ENCODE measurements at regions not wholly inside any gene's neighbourhood (a gene's known extent, or its start where the extent isn't known, plus 50 kb on each side); places are given as distances from the start of the nearest gene placed in this dataset.
A peak's percentile ranks its signal among the peaks of the same experiment; 100 is the strongest.
"Not testable (repeated sequence)": the region's sequence is repeated elsewhere in the genome, so short reads cannot be mapped to it uniquely, and the experiment has no call there.

GRCh38 chr7:88576720-88577119 is 182.8 kb upstream of the ZNF804B start:
- no peaks in the 10 kb centered on the region for H3K36me3 ChIP-seq
- no peaks in the 10 kb centered on the region for H4K20me1 ChIP-seq
- no peak overlapping the region for H3K27ac ChIP-seq
- no peaks in the 10 kb centered on the region for H3K4me1 ChIP-seq
- H3K9ac ChIP-seq = no peak overlapping the region
- H3K4me3 ChIP-seq = no peak overlapping the region
- TF ChIP-seq Cebpa-rat (IDR thresholded peaks at IDR 0.05) = no peak
- no peaks in the 10 kb centered on the region for H3K9me3 ChIP-seq
- no peaks in the 10 kb centered on the region for H3K27me3 ChIP-seq
- no peak overlapping the region for H3K4me2 ChIP-seq

DNA sequence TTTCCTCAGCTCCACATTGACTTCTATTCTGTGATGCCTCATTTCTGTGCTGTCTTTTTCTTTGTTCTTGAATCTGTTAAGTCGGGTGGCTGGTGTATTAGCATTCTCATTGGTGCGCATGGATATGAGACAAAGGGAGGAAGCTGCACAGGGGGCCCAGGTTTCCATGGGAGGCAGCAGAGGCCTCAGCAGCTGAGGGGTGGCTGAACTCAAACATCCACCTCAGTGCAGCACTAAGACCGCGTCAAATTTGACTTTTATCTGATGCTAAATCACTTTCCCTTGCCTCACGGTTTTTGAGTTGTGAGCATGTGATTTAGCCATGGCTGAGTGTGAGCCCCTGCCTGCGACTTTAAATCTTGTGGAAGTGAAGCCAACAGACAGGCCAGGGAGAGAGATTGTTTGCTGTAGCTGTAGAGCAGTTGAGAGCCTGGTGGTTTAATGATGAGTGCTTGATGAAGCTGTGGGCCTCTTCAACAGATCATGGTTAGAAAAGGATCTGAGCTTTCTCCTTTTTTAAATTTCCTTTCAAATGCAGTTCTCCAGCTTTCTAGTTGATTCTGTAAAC is 193.3 kb upstream of the ZNF804B start:
- Histone ChIP-seq H3K4me3 (no peak overlapping the region), H3K9me3 (no peaks in the 10 kb centered on the region), H4K20me1 (no peaks in the 10 kb centered on the region), H3K9ac (no peak overlapping the region), H3K36me3 (no peaks in the 10 kb centered on the region), H3K4me2 (no peak overlapping the region), H3K27ac (no peak overlapping the region), H3K4me1 (no peaks in the 10 kb centered on the region), H3K27me3 (no peaks in the 10 kb centered on the region)
- no peak for TF ChIP-seq Cebpa-rat (IDR thresholded peaks at IDR 0.05)

GRCh38 chr7:88565401-88565800 is 194.1 kb upstream of the ZNF804B start:
- H3K4me3 ChIP-seq = no peak overlapping the region
- H3K4me1 ChIP-seq = no peaks in the 10 kb centered on the region
- H3K4me2 ChIP-seq = no peak overlapping the region

GRCh38 chr7:88556441-88556840 is 203.1 kb upstream of the ZNF804B start:
- not testable (repeated sequence) for H3K4me3 ChIP-seq, H4K20me1 ChIP-seq, H3K27me3 ChIP-seq, H3K36me3 ChIP-seq, H3K4me2 ChIP-seq, H3K27ac ChIP-seq, H3K9me3 ChIP-seq, H3K9ac ChIP-seq, H3K4me1 ChIP-seq

More at GRCh38 chr7:88565401-88565800, 194.1 kb upstream of the ZNF804B start:
- H3K9ac ChIP-seq = no peak overlapping the region
- H3K27me3 ChIP-seq = no peaks in the 10 kb centered on the region
- no peak for TF ChIP-seq Cebpa-rat (IDR thresholded peaks at IDR 0.05)
- no peaks in the 10 kb centered on the region for H3K36me3 ChIP-seq
- H3K27ac ChIP-seq = no peak overlapping the region
- H3K9me3 ChIP-seq = no peaks in the 10 kb centered on the region
- no peaks in the 10 kb centered on the region for H4K20me1 ChIP-seq

GRCh38 chr7:88554847-88555246 is 204.7 kb upstream of the ZNF804B start:
- not testable (repeated sequence) for H4K20me1 ChIP-seq, H3K9ac ChIP-seq, H3K4me1 ChIP-seq, H3K9me3 ChIP-seq, H3K27me3 ChIP-seq, H3K36me3 ChIP-seq, H3K4me3 ChIP-seq, H3K4me2 ChIP-seq, H3K27ac ChIP-seq

- no peak for TF ChIP-seq Cebpa-rat (IDR thresholded peaks at IDR 0.05)
- Histone ChIP-seq H3K4me3 (no peak overlapping the region), H3K4me1 (no peaks in the 10 kb centered on the region), H3K36me3 (no peaks in the 10 kb centered on the region), H3K9me3 (no peaks in the 10 kb centered on the region), H4K20me1 (no peaks in the 10 kb centered on the region), H3K27ac (no peak overlapping the region), H3K9ac (no peak overlapping the region), H3K4me2 (no peak overlapping the region), H3K27me3 (no peaks in the 10 kb centered on the region)
Measured at GRCh38 chr7:88548399-88548798, 211.1 kb upstream of the ZNF804B start.

DNA sequence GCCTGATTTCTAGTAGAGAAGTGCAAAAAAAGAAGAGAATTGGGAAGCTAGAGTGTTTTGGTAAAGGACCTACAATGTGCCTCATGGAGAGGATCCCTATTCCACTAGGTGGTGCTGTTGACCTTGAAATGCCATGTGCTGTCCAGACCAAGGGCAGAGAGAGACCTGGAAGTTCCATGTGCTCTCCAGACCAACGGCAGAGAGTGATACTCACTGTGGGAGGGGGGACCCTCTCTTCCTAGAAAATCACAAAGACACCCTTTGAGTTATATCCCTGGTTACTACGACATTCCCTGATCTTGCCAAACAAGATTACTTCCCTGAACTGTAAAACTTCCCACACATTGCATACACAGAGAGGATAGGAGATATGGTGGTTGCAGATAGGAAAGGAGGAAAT is 212.7 kb upstream of the ZNF804B start:
- Histone ChIP-seq H4K20me1 (no peaks in the 10 kb centered on the region), H3K27ac (no peak overlapping the region), H3K4me2 (no peak overlapping the region), H3K9me3 (no peaks in the 10 kb centered on the region), H3K9ac (no peak overlapping the region), H3K4me3 (no peak overlapping the region), H3K27me3 (no peaks in the 10 kb centered on the region), H3K4me1 (no peaks in the 10 kb centered on the region), H3K36me3 (no peaks in the 10 kb centered on the region)
- TF ChIP-seq Cebpa-rat (IDR thresholded peaks at IDR 0.05) = no peak

- no peaks in the 10 kb centered on the region for H3K36me3 ChIP-seq
- no peak overlapping the region for H3K27ac ChIP-seq
- H3K27me3 ChIP-seq = no peaks in the 10 kb centered on the region
- no peaks in the 10 kb centered on the region for H3K4me1 ChIP-seq
- TF ChIP-seq Cebpa-rat (IDR thresholded peaks at IDR 0.05) = 0 out of 2 replicates have a peak, but pooled peaks have one; percentile 14
- H3K9ac ChIP-seq = no peak overlapping the region
- no peak overlapping the region for H3K4me3 ChIP-seq
- no peaks in the 10 kb centered on the region for H4K20me1 ChIP-seq
- H3K9me3 ChIP-seq = no peaks in the 10 kb centered on the region
- no peak overlapping the region for H3K4me2 ChIP-seq
Measured at GRCh38 chr7:88545663-88546062, 213.8 kb upstream of the ZNF804B start.

- no peaks in the 10 kb centered on the region for H4K20me1 ChIP-seq
- no peak overlapping the region for H3K4me3 ChIP-seq
- no peaks in the 10 kb centered on the region for H3K4me1 ChIP-seq
- no peaks in the 10 kb centered on the region for H3K27me3 ChIP-seq
- H3K36me3 ChIP-seq = no peaks in the 10 kb centered on the region
- H3K27ac ChIP-seq = no peak overlapping the region
- no peak overlapping the region for H3K4me2 ChIP-seq
- TF ChIP-seq Cebpa-rat (IDR thresholded peaks at IDR 0.05) = no peak
- H3K9me3 ChIP-seq = peaks cover 4% of the 10 kb centered on the region; the same call in 1 of the 2 replicates
- H3K9ac ChIP-seq = no peak overlapping the region
Measured at GRCh38 chr7:88540012-88540411, 219.5 kb upstream of the ZNF804B start.

DNA sequence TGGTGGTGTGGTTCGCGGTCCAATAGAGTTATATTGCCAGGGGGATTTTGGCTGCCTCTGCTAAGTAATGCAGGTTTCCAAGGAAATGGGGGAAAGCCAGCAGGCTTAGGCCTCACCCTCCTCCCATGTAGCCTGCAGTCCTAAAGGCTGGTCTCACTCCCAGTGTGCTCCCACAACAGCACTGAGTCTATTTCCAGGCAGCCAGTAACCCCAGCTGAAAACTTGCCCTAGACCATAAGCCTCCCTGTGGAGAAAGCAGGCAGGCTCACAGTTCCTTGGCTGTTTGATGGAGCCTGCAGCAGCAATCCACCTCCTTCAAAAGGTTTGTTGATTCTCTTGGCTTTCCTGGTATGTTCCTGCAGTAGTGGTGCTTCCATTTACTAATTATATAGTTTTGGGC is 220.0 kb upstream of the ZNF804B start:
- Histone ChIP-seq H4K20me1 (no peaks in the 10 kb centered on the region), H3K4me3 (no peak overlapping the region), H3K9ac (no peak overlapping the region), H3K27me3 (no peaks in the 10 kb centered on the region), H3K9me3 (peaks cover 4% of the 10 kb centered on the region; the same call in 1 of the 2 replicates), H3K4me1 (no peaks in the 10 kb centered on the region), H3K4me2 (no peak overlapping the region), H3K36me3 (no peaks in the 10 kb centered on the region), H3K27ac (no peak overlapping the region)
- TF ChIP-seq Cebpa-rat (IDR thresholded peaks at IDR 0.05) = no peak

GRCh38 chr7:88523645-88524044 is 217.0 kb upstream of the STEAP4 start:
- Histone ChIP-seq H3K9ac (no peak overlapping the region), H3K4me1 (no peaks in the 10 kb centered on the region), H3K36me3 (no peaks in the 10 kb centered on the region), H3K4me3 (no peak overlapping the region), H4K20me1 (no peaks in the 10 kb centered on the region), H3K9me3 (no peaks in the 10 kb centered on the region), H3K4me2 (no peak overlapping the region), H3K27me3 (no peaks in the 10 kb centered on the region), H3K27ac (no peak overlapping the region)
- TF ChIP-seq Cebpa-rat (IDR thresholded peaks at IDR 0.05) = no peak
